ENCODE measurements at regions not wholly inside any gene's neighbourhood (a gene's known extent, or its start where the extent isn't known, plus 50 kb on each side); places are given as distances from the start of the nearest gene placed in this dataset.
"Not testable (repeated sequence)": the region's sequence is repeated elsewhere in the genome, so short reads cannot be mapped to it uniquely, and the experiment has no call there.

DNA sequence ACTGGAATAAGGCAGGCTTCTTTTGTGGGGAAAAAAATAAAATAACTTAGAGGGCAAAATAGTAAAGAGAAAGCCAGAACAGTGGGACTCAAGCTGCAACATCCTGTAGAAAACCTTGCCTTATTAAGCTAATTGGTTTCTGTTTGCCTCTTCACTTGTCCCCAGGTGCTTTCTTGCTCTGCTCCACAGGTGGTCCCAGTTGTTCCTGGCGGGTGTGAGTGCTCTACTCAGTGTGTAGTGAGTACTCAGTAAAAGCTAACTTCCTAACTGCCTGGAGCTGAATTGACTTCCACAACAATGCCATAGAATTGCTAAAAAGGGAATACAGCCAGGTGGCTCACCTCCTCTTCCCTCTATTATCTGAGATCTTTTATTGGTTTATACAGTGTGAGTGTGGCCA is 930.2 kb downstream of the C4orf33 start:
- no peak for DNase-seq

DNA sequence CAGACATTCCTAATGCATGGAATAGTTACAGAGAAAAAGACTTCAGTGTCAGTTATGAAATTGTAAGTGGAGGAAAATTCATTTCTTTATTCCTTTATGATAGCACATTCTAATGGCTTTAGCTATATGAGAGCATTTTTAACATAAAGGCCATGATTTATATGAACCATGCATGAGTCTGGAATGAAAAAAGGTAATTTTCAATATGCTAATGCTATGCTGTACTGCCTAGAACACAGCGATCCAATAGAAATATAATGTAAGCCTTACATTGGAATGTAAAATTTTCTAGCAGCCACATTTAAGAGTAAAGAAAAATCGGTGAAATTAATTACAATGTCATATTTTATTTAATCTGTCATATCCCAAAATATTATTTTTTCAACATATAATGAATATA is 932.0 kb downstream of the C4orf33 start:
- DNase-seq = no peak

DNA sequence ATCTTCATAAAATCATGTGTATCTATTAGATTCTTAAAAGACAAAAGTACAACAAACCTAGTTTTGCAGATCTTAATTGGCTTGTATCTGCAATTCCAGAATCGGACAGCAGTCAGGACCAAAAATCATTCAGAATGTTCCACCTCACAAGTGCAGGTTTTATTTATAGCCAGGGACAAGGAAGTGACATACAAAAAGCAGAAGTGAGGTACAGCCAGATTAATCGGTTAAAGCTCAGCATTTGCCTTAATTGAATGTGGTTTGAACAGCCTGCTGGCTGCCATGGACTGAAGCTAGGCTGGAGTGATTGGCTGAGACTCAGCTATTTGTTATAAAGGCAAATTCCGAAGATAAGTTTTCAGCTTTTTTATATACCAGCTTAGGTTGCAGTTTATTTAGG is 932.6 kb downstream of the C4orf33 start:
- DNase-seq = no peak

DNA sequence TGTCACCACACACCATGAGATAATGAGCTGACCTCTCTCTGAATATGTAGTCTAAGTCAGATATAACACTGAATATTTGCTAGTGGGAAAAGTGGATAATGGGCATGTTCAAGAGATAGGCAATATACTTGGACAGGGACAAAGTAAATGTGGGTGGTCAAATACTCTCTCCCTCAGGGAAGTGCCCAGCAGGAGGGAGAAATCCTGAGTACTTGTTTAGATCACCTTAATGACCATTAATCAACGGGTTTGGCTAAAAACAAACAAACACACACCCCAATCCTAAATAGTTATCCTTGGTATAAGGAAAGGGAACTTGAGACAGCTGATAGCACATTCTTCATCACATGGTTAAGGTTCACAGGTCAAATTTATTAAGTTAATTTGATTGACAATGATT is 933.5 kb downstream of the C4orf33 start:
- DNase-seq = no peak

DNA sequence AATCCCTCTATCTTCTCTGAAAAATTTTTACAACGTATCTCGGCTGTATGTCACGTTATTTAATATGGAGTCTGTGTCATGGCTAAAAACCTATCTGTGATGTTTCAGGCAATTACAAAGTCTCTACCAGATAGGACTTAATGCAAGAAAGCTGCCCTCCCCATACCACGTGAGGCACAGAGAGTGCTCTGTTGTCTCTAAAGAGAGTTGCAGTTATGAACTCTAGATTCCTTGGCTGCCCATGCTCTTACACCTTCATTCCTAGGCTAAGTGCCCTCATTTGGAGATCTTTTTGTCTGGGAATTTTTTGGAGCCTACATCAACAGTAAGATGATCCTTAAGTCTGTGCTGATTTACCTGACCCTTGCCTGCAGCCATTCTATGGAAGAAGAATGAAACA is 935.9 kb downstream of the C4orf33 start:
- DNase-seq = no peak

DNA sequence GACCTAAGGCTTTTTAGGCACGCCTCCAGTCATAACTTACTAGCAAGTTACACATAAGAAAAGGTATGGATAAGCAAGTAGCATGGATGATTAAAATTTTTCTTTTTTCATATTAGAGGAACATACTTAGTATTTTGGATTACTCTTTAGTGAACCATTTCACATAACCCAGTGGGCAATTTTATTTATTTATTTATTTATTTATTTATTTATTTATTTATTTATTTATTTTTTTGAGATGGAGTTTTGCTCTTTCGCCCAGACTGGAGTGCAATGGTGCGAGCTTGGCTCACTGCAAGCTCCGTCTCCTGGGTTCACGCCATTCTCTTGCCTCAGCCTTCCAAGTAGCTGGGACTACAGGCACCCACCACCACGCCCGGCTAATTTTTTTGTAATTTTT is 937.7 kb downstream of the C4orf33 start:
- DNase-seq = not testable (repeated sequence)

DNA sequence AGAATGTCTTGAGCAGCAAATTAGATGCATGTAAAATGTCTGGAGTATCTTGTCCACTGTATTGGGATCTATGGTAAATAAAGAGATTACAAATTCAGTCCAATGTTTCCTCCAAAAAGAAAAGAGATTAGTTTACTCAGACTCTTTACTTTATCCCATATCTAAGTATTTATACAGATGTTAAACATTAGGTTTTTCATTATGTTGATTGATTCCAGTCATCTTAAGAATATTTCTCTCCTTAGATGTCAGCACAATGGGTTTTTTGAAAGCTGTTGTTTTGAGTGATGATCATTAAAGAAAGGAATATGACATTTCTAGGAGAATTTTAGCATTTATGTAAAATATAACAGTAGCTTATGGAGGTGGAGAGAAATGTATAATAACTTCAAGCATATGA is 938.9 kb downstream of the C4orf33 start:
- DNase-seq = no peak

DNA sequence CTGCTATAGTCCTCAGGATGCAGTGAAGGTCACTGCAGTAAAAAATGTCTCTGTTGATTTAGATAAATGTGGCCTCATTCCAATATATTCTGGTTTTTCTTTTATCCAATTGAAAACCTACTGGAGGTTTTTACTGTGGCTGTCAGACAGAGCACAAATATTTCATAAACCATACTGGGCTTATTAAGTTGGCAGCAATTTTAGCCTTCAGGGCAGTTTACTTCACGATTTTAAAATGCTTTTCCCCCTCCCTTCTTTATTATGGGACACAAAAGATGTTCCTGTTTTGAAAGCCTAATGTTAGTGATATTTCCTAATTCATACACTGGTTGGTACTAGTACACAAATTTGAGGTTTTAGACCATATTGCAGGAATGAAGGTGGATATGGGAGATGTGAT is 939.4 kb downstream of the C4orf33 start:
- DNase-seq = no peak

DNA sequence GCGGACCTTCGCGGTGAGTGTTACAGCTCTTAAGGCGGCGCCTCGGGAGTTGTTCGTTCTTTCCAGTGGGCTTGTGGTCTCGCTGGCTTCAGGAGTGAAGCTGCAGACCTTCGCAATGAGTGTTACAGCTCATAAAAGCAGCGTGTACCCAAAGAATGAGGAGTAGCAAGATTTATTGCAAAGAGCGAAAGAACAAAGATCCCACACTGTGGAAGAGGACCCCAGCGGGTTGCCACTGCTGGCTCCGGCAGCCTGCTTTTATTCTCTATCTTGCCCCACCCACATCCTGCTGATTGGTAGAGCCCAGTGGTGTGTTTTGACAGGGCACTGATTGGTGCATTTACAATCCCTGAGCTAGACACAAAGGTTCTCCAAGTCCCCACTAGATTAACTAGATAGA is 941.9 kb downstream of the C4orf33 start:
- DNase-seq = not testable (repeated sequence)

DNA sequence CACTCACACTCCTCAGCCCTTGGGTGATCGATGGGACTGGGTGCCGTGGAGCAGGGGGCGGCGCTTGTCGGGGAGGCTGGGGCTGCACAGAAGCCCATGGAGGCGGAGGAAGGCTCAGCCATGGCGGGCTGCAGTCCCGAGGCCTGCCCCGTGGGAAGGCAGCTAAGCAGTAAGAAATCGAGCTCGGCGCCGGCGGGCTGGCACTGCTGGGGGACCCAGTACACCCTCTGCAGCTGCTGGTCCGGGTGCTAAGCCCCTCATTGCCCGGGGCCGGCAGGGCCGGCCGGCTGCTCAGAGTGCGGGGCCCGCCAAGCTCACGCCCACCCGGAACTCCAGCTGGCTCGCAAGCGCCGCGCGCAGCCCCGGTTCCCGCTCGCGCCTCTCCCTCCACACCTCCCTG is 942.6 kb downstream of the C4orf33 start:
- DNase-seq = not testable (repeated sequence)

DNA sequence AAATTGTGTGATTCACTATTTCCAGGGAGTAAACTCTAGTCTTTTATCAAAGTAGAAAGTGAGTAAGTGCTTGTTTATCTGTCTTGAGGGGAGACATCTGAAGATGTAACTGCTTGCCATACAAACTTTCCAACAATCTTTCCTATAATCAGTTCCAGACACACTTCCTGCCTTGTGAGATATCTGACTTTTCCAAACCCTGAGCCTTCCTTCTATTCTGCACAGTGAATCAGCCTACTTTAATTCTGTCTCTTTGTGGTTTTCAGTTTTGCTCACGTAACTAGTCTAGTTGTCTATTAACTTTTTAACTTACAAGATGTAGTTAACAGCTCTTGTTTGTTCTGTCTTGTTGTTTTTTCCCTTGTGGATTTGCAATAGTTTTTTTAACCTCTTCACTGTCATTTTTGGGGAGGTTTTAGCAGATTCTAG is 947.8 kb downstream of the C4orf33 start:
- no peak for DNase-seq

DNA sequence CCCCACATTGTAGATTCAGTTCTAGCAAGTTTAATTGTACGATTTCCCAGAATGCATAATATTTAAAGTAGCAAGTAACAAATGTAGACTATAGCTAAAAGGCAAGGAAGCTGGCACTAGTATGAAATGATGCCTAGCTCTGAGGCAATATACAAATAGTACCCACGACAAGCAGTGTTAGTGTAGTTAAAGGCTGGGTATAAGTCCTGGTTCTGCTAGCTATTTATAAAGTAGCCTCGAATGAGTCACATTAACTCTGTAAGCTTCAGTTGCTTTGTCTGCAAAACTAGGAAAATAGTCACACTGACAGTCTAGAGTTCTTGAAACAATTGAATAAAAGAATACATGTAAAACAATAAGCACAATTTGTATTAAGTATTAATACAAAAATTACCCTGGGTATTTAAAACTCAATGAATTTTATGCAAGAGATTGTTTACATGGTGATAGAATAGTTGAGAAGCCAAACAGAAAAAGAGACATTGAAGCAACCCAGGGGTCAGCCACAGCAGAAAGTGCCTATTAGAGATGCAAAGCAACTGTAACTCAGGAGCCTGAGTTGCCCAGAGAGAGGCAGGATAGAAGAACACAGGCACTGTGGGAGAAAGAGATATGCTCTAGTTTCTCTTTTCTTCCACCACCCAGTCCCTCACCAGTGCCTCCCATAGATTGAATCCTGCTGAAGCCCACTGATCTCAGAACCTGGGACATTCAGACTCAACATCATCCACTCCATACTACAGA is 949.0 kb downstream of the C4orf33 start:
- no peak for DNase-seq

DNA sequence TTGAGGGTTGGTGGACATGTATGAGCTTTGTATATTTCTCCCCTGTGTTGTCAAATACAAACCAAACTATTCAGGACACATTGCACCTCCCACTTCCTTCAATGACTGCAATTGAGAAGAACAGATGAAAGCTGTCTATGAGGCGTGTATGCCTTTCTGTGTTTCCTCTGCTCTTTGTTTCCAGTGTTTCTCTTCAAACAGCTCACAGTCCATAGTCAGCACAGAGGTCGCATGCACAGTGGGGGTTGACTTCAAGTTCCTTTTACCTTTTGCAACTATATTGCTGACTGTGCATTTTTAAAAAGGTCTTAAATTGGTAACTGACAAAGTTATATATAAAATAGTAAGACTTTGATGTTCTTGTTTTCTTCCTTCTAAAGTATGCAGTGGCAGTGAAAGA is 957.8 kb downstream of the C4orf33 start:
- DNase-seq = no peak

DNA sequence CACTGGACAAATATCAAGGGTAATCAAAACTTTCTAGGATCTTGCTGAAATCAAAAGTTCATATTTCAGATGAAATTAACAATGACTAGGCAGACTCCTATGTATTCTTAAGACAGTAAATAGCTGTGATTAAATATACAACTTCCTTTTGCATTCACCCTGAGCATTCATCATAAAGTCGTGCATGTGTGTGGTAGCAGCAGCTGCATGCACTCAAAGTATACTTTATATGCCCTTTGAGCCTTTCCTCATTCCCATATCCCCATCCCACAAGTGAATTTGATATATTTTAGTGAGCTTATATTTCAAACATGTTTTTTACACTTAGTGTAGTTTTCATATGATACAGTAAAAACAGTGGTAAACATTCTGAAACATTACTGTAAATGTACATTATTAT is 959.0 kb downstream of the C4orf33 start:
- no peak for DNase-seq

DNA sequence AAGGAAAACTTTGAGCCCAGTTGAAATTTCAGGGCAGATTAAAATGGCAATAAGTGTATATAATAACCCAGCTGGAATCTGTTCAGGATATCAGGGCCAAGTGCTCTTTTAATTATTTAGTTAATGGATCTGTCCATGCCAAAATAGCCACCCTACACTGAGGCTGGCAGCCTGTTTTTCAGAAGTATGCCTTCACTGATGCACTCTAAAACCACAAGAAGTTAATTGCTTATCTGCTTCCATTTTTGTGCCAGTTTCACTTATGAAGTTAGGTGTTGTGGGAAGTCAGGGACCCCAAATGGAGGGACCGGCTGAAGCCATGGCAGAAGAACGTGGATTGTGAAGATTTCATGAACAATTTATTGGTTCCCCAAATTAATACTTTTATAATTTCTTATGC is 960.3 kb downstream of the C4orf33 start:
- DNase-seq = no peak

DNA sequence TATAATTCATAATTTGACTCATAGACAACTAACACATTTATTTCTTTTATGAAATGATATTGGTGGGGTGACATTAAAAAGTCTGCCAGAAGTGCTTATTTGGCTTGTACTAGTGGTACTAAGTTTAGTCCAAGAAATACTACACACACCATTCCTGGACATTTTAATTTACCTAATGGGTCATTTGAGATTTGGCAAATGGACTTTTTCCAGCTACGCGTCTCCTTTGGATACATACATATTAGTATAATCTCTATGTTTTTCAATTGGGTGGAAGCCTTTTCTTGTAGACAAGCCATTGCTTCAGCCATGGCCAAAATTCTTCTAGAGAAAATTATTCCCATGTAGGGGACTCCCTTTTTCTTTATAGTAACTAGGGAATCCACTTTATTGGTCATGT is 968.5 kb downstream of the C4orf33 start:
- no peak for DNase-seq

DNA sequence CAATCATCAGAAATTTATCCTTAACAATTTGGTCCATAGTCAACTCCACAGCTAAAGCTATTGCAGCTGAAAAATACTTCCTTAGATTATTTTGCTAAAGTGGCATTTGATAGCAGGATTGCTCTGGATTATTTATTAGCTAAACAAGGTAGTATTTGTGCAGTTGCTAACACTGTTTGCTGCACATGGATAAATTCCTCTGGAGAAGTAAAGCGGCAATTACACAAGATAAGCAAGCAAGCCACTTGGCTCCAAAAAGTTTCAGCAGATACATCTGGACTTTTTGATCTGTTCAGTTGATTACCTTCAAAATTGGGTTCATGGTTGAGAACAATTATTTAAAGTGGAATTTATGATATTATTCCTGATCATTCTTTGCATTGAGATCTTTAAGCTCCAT is 971.5 kb downstream of the C4orf33 start:
- DNase-seq = no peak

DNA sequence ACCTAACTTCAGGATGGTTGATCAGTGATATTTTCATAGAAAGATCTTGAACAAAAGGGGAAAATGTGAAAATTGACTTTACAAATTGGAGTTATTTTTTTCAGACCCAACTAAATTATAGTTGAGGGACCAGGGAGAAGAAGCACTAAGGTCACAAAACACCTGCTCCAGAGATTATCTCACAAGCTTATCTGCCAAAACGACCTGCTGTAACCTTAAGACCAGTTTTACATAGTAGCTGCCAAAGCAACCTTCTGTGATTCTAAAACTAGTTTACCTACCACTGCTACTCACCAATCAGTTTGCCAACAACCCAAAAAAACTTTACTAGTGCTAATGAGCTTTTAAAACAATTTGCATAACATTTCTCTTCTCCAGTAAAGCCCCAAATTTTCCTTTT is 972.1 kb downstream of the C4orf33 start:
- DNase-seq = no peak

DNA sequence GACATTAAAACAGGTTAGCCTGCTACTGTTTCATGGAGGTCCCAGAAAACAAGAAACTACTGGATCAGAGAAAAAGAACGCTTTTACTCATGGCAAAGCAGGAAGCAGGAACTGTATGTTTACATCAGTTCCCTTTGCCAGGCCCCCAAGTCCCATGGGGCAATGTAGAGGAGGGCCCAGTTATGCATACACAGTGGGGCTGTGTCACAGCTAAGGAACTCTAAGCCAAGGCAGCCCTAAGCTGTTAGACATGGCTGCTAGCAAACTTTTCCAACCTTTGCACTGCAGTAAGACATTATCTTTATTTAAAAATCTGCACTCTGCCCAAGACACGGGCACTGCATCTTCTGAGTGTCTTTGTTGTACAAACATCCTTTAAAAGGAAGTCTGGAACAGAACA is 975.8 kb downstream of the C4orf33 start:
- no peak for DNase-seq

DNA sequence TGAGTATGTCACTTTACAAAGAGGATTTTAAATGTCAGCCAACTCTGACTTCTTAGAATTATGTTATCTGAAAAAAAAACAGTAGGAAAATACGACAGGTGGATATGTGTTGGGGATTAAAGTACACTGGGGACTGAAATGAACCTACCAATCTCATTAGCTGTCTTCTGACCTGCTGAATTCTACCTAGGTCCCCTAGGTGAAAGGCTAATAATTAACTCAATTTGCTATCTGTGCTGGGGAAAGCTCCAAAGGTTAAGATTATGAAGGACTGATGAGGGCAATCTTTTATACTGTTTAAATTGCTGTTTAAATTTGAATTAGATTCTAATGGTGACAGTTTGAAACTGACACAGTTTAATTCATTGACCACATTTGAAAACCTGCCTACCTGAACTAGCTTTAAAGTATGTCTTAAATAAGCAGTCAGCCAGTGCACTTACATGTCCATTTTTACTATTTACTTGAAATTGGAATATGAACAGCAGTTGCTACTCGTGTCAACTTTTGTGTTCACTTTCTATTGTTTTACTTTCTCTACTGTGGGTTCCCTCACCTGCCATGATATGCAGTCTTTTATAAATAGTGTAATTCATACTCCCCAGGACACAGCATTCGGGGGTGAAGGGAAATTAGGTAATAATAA is 977.3 kb downstream of the C4orf33 start:
- DNase-seq = no peak

DNA sequence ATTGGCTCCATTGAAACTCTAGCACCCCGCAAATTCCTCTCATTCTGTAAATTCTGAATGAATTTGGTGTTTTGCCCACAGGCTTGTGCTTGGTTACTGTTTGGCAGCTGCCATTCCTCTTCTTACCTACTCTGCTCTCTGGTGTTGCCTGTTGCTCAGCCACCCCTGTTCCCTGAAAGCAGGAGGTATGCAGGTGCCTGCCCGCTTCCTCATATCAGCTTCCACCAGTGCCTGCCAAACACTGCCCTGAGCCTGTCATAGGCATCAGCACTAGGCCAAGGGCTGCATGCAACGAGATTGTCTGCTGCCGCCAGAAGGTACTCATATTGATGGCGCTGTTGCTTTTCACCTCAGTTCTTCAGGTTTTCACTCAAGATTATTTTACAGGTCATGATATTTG is 978.1 kb downstream of the C4orf33 start:
- DNase-seq = no peak

DNA sequence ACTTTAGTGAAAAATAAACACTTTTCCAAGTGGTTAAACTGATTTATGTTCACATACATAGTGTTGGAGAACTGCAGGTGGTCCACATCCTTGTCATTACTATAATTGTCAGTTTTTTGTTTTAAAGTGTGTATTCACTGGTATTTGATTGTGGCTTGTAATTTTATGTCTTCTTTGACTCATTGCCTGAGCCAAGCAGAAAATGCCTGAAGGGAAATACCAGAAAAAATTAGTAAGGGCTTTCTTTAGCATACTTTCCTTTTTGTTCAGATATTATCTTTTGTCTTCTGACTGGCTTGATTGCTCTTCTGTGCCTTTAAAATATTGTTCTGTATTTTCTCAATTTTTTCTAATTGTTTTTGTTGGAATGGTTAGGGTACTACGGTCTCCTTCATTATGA is 981.3 kb downstream of the C4orf33 start:
- no peak for DNase-seq

DNA sequence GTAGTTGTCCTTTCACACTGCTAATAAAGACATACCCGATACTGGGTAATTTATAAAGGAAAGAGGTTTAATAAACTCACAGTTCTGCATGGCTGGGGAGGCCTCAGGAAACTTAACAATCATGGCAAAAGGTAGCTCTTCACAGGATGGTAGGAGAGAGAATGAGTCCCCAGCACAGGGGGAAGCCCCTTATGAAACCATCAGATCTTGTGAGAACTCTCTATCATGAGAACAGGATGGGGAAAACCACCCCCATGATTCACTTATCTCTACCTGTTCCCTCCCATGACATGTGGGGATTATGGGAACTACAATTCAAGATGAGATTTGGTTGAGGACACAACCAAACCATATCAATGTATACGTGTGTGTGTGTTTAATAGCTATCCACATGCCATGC is 983.1 kb downstream of the C4orf33 start:
- not testable (repeated sequence) for DNase-seq

DNA sequence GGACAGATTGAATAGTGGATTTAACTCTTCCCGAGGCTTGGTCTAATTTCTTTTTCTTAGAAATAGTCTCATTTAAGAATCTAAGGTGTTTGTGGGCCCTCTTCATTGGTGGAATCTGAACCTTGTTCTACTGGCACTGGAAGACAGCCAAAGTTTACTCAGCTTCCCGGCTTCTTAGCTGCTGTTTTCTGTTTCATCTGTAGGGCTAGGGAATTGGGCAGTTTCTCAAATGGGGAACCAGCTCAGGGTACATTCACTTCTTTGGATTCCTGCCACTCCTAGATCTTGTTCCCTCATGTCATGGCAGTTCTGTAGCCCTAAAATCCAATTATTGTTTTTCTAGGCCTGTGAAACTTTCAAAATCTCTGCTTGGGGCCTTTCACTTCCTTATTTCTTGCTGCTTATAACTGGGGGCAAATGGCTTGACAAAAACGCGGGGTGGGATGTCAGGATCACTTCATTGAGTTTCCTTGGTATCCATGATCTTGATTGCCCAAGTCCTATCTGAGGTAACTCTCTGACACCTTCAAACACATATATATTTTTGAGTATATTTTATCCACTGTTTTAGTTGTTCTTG is 985.0 kb downstream of the C4orf33 start:
- DNase-seq = no peak

DNA sequence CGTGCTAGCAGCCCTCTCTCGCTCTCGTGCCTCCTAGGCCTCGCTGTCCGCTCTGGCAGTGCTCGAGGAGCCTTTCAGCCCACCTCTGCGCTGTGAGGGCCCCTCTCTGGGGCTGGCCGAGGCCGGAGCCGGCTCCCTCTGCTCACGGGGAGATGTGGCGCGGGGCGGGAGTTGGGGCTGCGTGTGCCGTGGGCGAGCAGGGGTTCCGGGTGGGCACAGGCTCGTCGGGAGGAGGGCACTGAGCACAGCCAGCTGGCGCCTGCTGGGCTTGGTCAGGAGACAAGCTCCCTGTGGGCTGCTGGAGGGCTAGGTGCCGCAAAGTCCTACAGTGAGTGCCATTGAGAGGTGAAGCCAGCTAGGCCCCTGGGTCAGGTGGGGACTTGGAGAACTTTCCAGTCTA is 994.5 kb downstream of the C4orf33 start:
- no peak for DNase-seq

Measured in NCI-H1048 (cell line).